ENCODE measurements at regions not wholly inside any gene's neighbourhood (a gene's known extent, or its start where the extent isn't known, plus 50 kb on each side); places are given as distances from the start of the nearest gene placed in this dataset.

- TF ChIP-seq, protein P1, sequence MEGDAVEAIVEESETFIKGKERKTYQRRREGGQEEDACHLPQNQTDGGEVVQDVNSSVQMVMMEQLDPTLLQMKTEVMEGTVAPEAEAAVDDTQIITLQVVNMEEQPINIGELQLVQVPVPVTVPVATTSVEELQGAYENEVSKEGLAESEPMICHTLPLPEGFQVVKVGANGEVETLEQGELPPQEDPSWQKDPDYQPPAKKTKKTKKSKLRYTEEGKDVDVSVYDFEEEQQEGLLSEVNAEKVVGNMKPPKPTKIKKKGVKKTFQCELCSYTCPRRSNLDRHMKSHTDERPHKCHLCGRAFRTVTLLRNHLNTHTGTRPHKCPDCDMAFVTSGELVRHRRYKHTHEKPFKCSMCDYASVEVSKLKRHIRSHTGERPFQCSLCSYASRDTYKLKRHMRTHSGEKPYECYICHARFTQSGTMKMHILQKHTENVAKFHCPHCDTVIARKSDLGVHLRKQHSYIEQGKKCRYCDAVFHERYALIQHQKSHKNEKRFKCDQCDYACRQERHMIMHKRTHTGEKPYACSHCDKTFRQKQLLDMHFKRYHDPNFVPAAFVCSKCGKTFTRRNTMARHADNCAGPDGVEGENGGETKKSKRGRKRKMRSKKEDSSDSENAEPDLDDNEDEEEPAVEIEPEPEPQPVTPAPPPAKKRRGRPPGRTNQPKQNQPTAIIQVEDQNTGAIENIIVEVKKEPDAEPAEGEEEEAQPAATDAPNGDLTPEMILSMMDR (IDR thresholded peaks at IDR 0.05 in 4 of 5, conservative IDR thresholded peaks at IDR 0.05 in 1 of 5): no peak
- no peak for TF ChIP-seq POLR2A (IDR thresholded peaks at IDR 0.05)
Measured at GRCh38 chr5:167802755-167803431, 488.6 kb upstream of the WWC1 start.

All from gastrocnemius medialis (tissue), 4 donors.